SK-N-SH (cell line): ENCODE measurements at regions not wholly inside any gene's neighbourhood (a gene's known extent, or its start where the extent isn't known, plus 50 kb on each side); places are given as distances from the start of the nearest gene placed in this dataset.

ENCODE experiments used
- CTCF ChIA-PET: fragments of 300-600, 350-600 bp; formaldehyde crosslinking; extraction: SDS; loops from one replicate; lab custom pipeline; 2021; lab: Yijun Ruan, JAX
- POLR2A ChIA-PET: fragments of 350-600 bp; sonication (Branson Sonifier 250); formaldehyde crosslinking; extraction: SDS; loops from one replicate; lab custom pipeline; 2020; ENCODE audit warnings: antibody characterized with exemption, inconsistent platforms; lab: Yijun Ruan, JAX
- DNase-seq: peaks from one replicate; pipeline ENCODE4 v3.0.0; 2012
- H2AFZ ChIP-seq: fragments of 200-600 bp; sonication (generic); 2 replicates; pipeline ENCODE4 v1.8.1; 2016; ENCODE audit warnings: antibody characterized with exemption, mild to moderate bottlenecking, low read depth
- H3F3A ChIP-seq: fragments of 200-600 bp; sonication (generic); replicated peaks from 2 replicates; pipeline ENCODE3; 2016; ENCODE audit warnings: antibody characterized with exemption, mild to moderate bottlenecking; ENCODE audit not compliant: insufficient read depth
- H3K27ac ChIP-seq, 2 experiments: fragments of 200-500 bp in 1 of 2; fragments of 200-600 bp in 1 of 2; sonication (Bioruptor generic) in 1 of 2; sonication (generic), shearing (Covaris generic) in 1 of 2; 2 replicates each; pipeline versions ENCODE4 v1.5.1 to v1.6.1; 2014 to 2016; ENCODE audit warnings: low read depth in 2 of 2, inconsistent platforms in 1 of 2, low read length in 1 of 2, mild to moderate bottlenecking in 1 of 2, mixed read lengths in 1 of 2
- H3K27me3 ChIP-seq: fragments of 200-600 bp; sonication (generic), shearing (Covaris generic); 2 replicates; pipeline ENCODE4 v1.6.1; 2016; ENCODE audit warnings: mixed run types; ENCODE audit not compliant: insufficient read depth
- H3K36me3 ChIP-seq, 2 experiments: fragments of 200-500 bp in 1 of 2; fragments of 200-600 bp in 1 of 2; sonication (Bioruptor generic) in 1 of 2; sonication (generic) in 1 of 2; replicated peaks in 1 of 2; 2 replicates each; pipeline versions ENCODE3 to v1.5.1; 2014 to 2016; ENCODE audit warnings: low read length in 1 of 2, mild to moderate bottlenecking in 1 of 2; ENCODE audit not compliant: insufficient read depth in 2 of 2, control insufficient read depth in 1 of 2
- H3K4me1 ChIP-seq, 2 experiments: fragments of 200-500 bp in 1 of 2; fragments of 200-600 bp in 1 of 2; sonication (Bioruptor generic) in 1 of 2; sonication (generic), shearing (Covaris generic) in 1 of 2; 2 replicates each; pipeline versions ENCODE4 v1.5.1 to v1.6.1; 2014 to 2016; ENCODE audit warnings: low read depth in 1 of 2, low read length in 1 of 2, mixed run types in 1 of 2; ENCODE audit not compliant: insufficient read depth in 2 of 2, control insufficient read depth in 1 of 2
- H3K4me2 ChIP-seq: fragments of 200-600 bp; sonication (generic), shearing (Covaris generic); 2 replicates; pipeline ENCODE4 v1.6.1; 2017; ENCODE audit warnings: mixed run types
- H3K4me3 ChIP-seq, 2 experiments: fragments of 200-500 bp in 1 of 2; fragments of 200-600 bp in 1 of 2; sonication (Bioruptor generic) in 1 of 2; sonication (generic), shearing (Covaris generic) in 1 of 2; 2 replicates each; pipeline versions ENCODE4 v1.5.1 to v1.8.1; 2014 to 2016; ENCODE audit warnings: low read depth in 2 of 2, inconsistent platforms in 1 of 2, low read length in 1 of 2, mild to moderate bottlenecking in 1 of 2, mixed read lengths in 1 of 2, moderate library complexity in 1 of 2
- H3K79me2 ChIP-seq: fragments of 200-600 bp; sonication (generic); 2 replicates; pipeline ENCODE4 v1.8.1; 2017; ENCODE audit warnings: mild to moderate bottlenecking; ENCODE audit not compliant: insufficient read depth
- H3K9ac ChIP-seq: fragments of 200-600 bp; sonication (generic); 2 replicates; pipeline ENCODE4 v1.6.1; 2017; ENCODE audit warnings: mixed run types
- H3K9me2 ChIP-seq: fragments of 200-600 bp; sonication (generic); 2 replicates; pipeline ENCODE4 v1.6.1; 2017; ENCODE audit warnings: mixed run types
- H3K9me3 ChIP-seq: fragments of 200-600 bp; sonication (generic); 2 replicates; pipeline ENCODE4 v1.6.1; 2017; ENCODE audit warnings: mixed run types, mild to moderate bottlenecking, moderate library complexity
- H4K20me1 ChIP-seq: fragments of 200-600 bp; sonication (generic); 2 replicates; pipeline ENCODE4 v1.6.1; 2017; ENCODE audit warnings: mild to moderate bottlenecking, mixed run types; ENCODE audit not compliant: insufficient read depth
- CHD2 ChIP-seq: fragments of 150-350 bp; IDR thresholded peaks from 2 replicates; pipeline ENCODE4 v1.6.1; 2018; ENCODE audit warnings: low read length; ENCODE audit not compliant: partially characterized antibody
- EP300 ChIP-seq, 2 experiments: IDR thresholded peaks; 2 replicates each; pipeline versions ENCODE4 v1.4.0 to v1.6.1; 2012; ENCODE audit warnings: borderline replicate concordance in 1 of 2, low read depth in 1 of 2, low read length in 1 of 2
- FOXM1 ChIP-seq: IDR thresholded peaks from 2 replicates; pipeline ENCODE4 v1.4.0; 2012; ENCODE audit warnings: low read depth, mild to moderate bottlenecking
- GATA2 ChIP-seq: sonication (generic); formaldehyde crosslinking; IDR thresholded peaks from 2 replicates; pipeline ENCODE4 v1.5.0; 2020; ENCODE audit warnings: mild to moderate bottlenecking, missing genetic modification reagents
- MXI1 ChIP-seq: IDR thresholded peaks from 2 replicates; pipeline ENCODE4 v1.6.1; 2012; ENCODE audit warnings: mild to moderate bottlenecking, low read depth, low read length, improper control_type of control experiment
- PBX3 ChIP-seq: IDR thresholded peaks from 2 replicates; pipeline ENCODE4; 2012
- POLR2AphosphoS5 ChIP-seq: IDR thresholded peaks from 2 replicates; pipeline ENCODE4 v1.6.1; 2012; ENCODE audit warnings: low read depth, low read length
- RAD21 ChIP-seq: IDR thresholded peaks from 2 replicates; pipeline ENCODE4 v1.6.1; 2012; ENCODE audit warnings: mild to moderate bottlenecking, low read length
- RCOR1 ChIP-seq: fragments of 150-350 bp; IDR thresholded peaks from 2 replicates; pipeline ENCODE4 v1.6.1; 2017; ENCODE audit warnings: antibody characterized with exemption, low read length
- RFX5 ChIP-seq: IDR thresholded peaks from 2 replicates; pipeline ENCODE4 v1.6.1; 2012; ENCODE audit warnings: mild to moderate bottlenecking, improper control_type of control experiment, low read length
- SIN3A ChIP-seq: IDR thresholded peaks from 2 replicates; pipeline ENCODE4 v1.6.1; 2012; ENCODE audit warnings: low read depth, mild to moderate bottlenecking, low read length, moderate library complexity, borderline replicate concordance
- SMC3 ChIP-seq: IDR thresholded peaks from 2 replicates; pipeline ENCODE4 v1.6.1; 2012; ENCODE audit warnings: low read depth, low read length, improper control_type of control experiment
- TAF1 ChIP-seq: IDR thresholded peaks from 2 replicates; pipeline ENCODE4 v1.6.1; 2012; ENCODE audit warnings: low read depth, mild to moderate bottlenecking, low read length, moderate library complexity, borderline replicate concordance
- TCF12 ChIP-seq: IDR thresholded peaks from 2 replicates; pipeline ENCODE4 v1.4.0; 2012
- USF2 ChIP-seq: fragments of 150-350 bp; IDR thresholded peaks from 2 replicates; pipeline ENCODE4 v1.6.1; 2017; ENCODE audit warnings: antibody characterized with exemption, low read length, low read depth, borderline replicate concordance
- WGBS: methylation state at CpG from one replicate; pipeline ENCODE4 v1.1.6; 2017; ENCODE audit warnings: low lambda C conversion rate; 5-methylcytosine and 5-hydroxymethylcytosine counted together
- TF ChIP-seq, protein P1 (sequence below): IDR thresholded peaks from 2 replicates; pipeline ENCODE4 v1.6.1; 2012; ENCODE audit warnings: mild to moderate bottlenecking, low read depth, low read length, moderate library complexity
- TF ChIP-seq, protein P2 (sequence below): IDR thresholded peaks from 2 replicates; pipeline ENCODE4 v1.4.0; 2012; ENCODE audit warnings: low read depth
- TF ChIP-seq, protein P3 (sequence below): fragments of 200-600 bp; sonication (generic); IDR thresholded peaks from 2 replicates; pipeline ENCODE4 v1.6.1; 2017; ENCODE audit warnings: antibody characterized with exemption, mild to moderate bottlenecking, moderate library complexity

DNA sequence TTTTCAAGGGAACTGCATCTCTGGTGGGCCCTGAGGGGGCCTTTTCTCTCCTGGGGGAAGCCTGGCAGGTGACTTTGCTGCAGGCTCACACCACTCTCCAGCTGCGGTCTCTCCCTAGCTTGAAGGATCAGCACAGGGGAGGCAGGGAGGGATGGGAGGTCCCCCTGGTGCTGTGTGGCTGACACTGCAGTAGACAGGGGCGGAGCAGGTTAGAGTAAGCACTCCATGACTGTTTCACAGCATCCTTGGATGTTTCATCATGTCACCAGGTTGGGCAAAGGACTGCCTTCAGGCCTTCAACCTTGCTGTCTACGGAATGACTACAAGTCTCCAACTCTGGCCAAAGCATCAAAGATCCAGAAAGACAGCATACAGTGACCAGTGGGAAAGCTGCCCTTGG, 470.7 kb downstream of the CDK5RAP2 start:
- CTCF ChIA-PET = interaction anchor here (0.6 to 1.6 kb wide), 5 partner anchors 9 to 553 kb away, joined by 3 to 5 read pairs (median 3); no protein-coding TSS in a partner anchor
- WGBS = 25% methylated on average over 2 of the region's 3 CpGs
- Histone ChIP-seq H2AFZ (no peak overlapping the region), H3K9me3 (no peaks in the 10 kb centered on the region), H4K20me1 (no peaks in the 10 kb centered on the region), H3K4me1 (no peaks in the 10 kb centered on the region; a peak in 1 of 4 replicates), H3F3A (no peaks in the 10 kb centered on the region), H3K4me2 (no peak overlapping the region), H3K4me3 (no peak overlapping the region), H3K9ac (no peak overlapping the region), H3K9me2 (no peaks in the 10 kb centered on the region), H3K27me3 (no peaks in the 10 kb centered on the region), H3K36me3 (no peaks in the 10 kb centered on the region), H3K79me2 (no peaks in the 10 kb centered on the region), H3K27ac (no peak overlapping the region)
- peak; percentile 50 for DNase-seq
- TF ChIP-seq CHD2 (no peak), TAF1 (no peak), MXI1 (no peak), RCOR1 (no peak), POLR2AphosphoS5 (no peak), SMC3 (peak; percentile 23; the same call in 1 of the 2 replicates), PBX3 (no peak), SIN3A (no peak), FOXM1 (no peak), RAD21 (peak; percentile 55), GATA2 (CRISPR knock-in tag) (no peak), EP300 (IDR thresholded peaks at IDR 0.05; ENCODE audit: borderline replicate concordance in 1 of 2, low read depth in 1 of 2, low read length in 1 of 2) (no peak)
- TF ChIP-seq, protein P1, sequence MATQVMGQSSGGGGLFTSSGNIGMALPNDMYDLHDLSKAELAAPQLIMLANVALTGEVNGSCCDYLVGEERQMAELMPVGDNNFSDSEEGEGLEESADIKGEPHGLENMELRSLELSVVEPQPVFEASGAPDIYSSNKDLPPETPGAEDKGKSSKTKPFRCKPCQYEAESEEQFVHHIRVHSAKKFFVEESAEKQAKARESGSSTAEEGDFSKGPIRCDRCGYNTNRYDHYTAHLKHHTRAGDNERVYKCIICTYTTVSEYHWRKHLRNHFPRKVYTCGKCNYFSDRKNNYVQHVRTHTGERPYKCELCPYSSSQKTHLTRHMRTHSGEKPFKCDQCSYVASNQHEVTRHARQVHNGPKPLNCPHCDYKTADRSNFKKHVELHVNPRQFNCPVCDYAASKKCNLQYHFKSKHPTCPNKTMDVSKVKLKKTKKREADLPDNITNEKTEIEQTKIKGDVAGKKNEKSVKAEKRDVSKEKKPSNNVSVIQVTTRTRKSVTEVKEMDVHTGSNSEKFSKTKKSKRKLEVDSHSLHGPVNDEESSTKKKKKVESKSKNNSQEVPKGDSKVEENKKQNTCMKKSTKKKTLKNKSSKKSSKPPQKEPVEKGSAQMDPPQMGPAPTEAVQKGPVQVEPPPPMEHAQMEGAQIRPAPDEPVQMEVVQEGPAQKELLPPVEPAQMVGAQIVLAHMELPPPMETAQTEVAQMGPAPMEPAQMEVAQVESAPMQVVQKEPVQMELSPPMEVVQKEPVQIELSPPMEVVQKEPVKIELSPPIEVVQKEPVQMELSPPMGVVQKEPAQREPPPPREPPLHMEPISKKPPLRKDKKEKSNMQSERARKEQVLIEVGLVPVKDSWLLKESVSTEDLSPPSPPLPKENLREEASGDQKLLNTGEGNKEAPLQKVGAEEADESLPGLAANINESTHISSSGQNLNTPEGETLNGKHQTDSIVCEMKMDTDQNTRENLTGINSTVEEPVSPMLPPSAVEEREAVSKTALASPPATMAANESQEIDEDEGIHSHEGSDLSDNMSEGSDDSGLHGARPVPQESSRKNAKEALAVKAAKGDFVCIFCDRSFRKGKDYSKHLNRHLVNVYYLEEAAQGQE = no peak
- TF ChIP-seq, protein P2, sequence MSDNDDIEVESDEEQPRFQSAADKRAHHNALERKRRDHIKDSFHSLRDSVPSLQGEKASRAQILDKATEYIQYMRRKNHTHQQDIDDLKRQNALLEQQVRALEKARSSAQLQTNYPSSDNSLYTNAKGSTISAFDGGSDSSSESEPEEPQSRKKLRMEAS = no peak
- POLR2A ChIA-PET = no interaction called here

DNA sequence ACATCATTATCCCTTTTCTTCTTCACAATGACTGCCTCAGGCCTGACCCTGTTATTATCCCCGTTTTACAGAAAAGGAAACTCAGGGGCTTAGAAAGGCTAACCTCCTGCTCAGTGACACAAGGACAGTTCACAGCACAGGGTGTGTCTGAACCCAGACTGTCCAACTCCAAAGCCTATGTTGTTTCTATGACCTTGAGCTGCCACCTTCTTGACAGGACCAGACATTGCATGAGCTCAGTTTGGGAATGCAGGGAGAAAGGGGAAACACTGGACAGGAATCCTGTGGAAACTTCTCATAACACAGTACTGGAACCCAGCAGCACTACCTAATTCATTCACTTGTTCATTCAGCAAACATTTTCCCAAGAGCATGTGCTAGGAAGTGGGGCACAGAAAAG, 472.8 kb downstream of the CDK5RAP2 start:
- H3K79me2 ChIP-seq = no peaks in the 10 kb centered on the region
- 13% methylated on average over 1 of the region's 1 CpG for WGBS
- H3F3A ChIP-seq = no peaks in the 10 kb centered on the region
- TF ChIP-seq USF2 (no peak), RCOR1 (no peak), FOXM1 (no peak), RAD21 (no peak), CHD2 (no peak), TAF1 (no peak), RFX5 (no peak), TCF12 (no peak), MXI1 (no peak)
- TF ChIP-seq, protein P3, sequence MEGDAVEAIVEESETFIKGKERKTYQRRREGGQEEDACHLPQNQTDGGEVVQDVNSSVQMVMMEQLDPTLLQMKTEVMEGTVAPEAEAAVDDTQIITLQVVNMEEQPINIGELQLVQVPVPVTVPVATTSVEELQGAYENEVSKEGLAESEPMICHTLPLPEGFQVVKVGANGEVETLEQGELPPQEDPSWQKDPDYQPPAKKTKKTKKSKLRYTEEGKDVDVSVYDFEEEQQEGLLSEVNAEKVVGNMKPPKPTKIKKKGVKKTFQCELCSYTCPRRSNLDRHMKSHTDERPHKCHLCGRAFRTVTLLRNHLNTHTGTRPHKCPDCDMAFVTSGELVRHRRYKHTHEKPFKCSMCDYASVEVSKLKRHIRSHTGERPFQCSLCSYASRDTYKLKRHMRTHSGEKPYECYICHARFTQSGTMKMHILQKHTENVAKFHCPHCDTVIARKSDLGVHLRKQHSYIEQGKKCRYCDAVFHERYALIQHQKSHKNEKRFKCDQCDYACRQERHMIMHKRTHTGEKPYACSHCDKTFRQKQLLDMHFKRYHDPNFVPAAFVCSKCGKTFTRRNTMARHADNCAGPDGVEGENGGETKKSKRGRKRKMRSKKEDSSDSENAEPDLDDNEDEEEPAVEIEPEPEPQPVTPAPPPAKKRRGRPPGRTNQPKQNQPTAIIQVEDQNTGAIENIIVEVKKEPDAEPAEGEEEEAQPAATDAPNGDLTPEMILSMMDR = no peak
- TF ChIP-seq, protein P2 = no peak

More for the DNA sequence above, 472.8 kb downstream of the CDK5RAP2 start:
- Histone ChIP-seq H3K9me2 (no peaks in the 10 kb centered on the region), H4K20me1 (no peaks in the 10 kb centered on the region), H2AFZ (no peak overlapping the region), H3K4me2 (no peak overlapping the region), H3K27me3 (no peaks in the 10 kb centered on the region), H3K9me3 (no peaks in the 10 kb centered on the region), H3K4me1 (no peaks in the 10 kb centered on the region; a peak in 1 of 4 replicates), H3K36me3 (no peaks in the 10 kb centered on the region), H3K4me3 (no peak overlapping the region), H3K27ac (no peak overlapping the region), H3K9ac (no peak overlapping the region)
- ChIA-PET POLR2A (no interaction called here), CTCF (no interaction called here)
- DNase-seq = no peak
